Activated gamma-delta T cell (primary cell): ENCODE measurements at regions not wholly inside any gene's neighbourhood (a gene's known extent, or its start where the extent isn't known, plus 50 kb on each side); places are given as distances from the start of the nearest gene placed in this dataset.

Source experiments
- DNase-seq: peaks from one replicate; lab custom pipeline; 2025; lab: John Stamatoyannopoulos, UW

DNA sequence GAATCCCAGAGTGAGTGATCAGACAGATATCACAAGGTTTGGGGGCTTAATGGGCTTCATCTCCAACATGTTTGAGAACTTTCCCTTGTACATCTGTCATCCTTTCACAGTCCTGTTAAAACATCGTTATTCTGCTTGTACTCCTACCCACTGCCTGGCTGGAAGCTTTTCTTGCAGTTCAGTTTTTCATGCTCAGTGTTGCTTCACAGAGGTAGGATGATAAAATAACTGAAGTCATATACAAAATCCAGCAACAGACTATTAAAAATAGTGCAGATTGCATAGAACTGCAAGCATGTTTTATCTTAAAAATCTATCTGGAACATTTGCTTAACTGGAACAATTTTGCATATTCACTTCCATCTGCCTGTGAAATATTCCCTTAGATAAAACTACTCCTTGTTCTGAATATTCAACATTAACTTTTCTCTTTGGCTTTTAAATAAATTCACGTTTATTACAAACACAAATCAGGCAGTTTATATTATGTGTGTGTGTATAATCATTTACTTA lies 579.6 kb upstream of the IGFBP7 start:
- no peak for DNase-seq

DNA sequence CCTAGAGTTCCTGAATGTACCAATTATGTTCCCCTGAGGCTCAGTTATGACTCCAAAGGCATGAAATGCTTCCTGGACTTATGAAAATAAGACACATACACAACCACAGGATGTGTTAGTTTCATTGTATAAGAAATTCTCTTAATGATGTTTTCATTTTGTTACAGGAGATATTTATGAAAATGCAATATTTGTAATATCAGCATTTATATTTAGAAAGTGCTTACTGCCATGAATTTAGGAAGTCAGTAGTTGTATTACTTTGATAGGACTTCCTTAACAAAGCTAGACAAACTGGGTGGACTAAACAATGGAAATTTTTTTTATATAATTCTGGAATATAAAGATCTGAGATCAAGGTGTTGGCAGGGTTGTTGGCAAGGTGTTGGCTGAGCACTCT lies 572.1 kb upstream of the IGFBP7 start:
- no peak for DNase-seq

DNA sequence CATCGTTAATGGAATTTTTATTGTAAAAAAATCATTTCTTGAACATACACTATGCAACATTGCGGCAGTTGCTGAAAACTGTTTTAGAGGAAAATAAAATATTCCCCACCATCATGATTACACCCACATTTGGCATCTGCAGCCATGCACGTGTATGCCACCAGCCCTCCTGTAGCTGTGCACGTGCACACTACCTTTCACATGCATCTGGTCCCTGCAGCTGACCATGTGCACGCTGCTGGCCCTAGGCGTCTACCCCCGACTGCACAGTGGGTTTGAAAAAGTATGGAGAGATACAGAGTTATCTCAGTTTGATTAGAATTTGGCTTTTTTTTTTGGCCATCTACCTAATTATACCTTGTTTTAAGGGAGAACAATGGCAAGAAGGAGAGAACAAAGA lies 569.8 kb upstream of the IGFBP7 start:
- no peak for DNase-seq

DNA sequence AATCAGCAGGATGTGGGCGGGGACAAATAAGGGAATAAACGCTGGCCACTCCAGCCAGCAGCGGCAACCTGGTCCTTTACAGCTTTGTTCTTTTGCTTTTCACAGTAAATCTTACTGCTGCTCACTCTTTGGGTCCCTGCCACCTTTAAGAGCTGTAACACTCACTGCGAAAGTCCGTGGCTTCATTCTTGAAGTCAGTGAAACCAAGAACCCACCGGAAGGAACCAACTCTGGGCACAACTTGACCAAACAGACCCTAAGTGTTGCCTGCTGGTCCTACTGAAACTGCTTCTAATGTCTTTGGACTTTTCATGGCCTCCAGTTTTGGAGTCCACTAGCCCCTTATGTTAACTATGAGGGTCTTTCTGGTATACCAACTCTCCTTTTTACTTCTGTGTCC lies 566.2 kb upstream of the IGFBP7 start:
- no peak for DNase-seq

DNA sequence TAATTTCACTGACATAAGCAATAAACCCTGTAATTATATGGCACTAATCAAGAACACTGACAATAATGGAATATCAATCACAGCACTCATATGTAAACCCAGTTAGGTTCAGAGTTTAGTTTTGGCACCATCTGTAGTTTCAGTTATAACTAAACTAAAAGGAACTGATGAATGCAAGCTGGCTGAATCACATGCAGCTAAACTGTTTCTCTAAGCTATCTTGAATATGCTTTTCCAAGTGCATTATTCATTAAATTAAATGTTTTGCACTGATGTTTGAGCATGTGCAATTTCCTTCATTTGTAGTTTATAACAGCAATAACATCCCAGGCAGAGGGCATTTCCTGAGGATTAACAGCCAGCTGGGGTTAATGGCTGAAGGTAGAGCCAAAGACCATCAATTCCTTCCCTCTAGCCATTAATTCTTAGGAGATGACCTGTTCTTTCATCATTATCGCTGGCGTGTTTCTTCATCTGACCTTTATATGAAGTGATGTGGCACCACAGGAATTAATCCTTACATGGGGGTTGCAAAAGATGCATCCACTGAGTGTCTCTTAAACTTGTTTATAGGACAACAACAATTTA lies 562.8 kb upstream of the IGFBP7 start:
- no peak for DNase-seq

DNA sequence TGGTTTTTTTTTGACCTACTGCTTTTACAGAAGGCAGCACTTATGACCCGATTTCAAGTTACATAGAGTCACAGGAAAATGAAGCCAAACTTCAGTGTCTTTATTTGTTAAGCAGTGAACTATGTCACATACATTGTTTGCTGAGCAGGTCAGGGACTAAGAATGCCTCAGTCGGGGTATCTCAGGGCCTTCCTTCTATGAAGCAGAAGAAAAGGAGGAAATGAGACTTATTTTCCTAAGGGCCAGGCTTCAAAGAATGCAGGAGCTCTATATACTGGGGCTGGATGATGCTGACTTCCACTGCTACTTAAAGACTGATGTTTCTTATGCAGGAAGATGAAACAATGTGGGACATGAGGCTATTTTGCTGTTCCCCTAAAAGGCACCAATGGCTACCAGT lies 558.4 kb upstream of the IGFBP7 start:
- no peak for DNase-seq

DNA sequence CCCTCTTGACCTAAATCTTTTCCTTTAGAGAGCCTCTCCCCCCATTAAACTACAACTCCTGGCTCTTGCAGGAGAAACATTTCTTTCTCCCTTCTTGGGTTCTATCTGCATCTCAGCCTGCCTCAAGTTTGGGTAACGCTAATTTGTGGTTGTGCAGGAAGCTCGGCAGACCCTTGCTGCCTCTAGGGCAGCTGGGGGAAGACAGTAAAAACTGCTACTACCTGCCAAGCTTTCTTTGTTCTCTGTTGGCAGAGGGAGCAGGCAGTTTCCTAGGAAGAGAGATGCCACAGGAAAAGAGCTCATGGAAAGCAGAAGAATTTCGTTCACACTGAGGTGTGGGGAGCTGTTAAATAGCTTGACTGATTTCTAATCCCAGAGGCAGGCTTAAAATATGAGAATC lies 555.6 kb upstream of the IGFBP7 start:
- no peak for DNase-seq

DNA sequence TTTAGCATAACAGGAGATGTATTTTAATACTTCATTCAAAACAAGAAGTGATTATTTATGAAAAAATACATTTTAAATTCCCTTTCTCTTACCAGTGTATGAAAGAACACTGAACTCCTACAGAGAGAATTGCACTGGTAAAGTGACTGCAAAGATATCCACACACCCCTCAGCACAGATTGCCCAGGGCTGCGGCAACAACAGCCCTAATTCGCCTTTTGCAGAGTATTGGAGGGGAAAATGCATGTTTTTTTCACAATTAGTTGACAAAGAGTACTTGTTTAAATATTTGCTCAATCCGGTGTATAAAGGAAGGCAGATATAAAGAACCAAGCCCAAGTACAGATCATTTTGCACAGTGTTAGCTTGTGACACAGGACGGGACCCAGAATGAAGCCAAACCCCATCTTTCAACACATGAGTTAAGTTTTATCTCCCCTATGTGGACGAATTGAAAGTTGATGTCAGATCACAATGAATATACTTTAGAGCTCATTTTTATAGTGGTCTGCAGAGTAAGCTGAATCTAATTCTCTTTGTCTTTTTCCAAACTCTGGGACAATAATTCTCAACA lies 551.4 kb upstream of the IGFBP7 start:
- DNase-seq, result no peak

DNA sequence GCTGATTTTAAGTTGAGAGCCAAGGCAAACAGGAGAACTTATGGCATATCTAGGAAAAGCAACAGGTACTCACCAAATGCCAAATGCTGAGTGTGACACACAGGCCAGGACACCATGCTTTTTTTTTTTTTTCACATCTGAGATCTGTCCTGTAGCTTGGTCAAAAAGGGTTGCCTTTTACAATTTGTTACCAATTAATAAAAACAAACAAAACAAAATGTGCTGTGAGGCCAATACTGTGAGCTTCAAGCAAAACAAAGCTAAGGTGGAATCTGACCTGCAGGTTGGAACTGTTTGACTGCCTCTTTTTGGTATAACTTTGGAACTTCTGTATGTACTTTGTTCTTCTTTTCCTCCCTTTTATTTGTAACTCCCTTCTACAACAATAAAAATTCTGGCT lies 548.5 kb upstream of the IGFBP7 start:
- no peak for DNase-seq

DNA sequence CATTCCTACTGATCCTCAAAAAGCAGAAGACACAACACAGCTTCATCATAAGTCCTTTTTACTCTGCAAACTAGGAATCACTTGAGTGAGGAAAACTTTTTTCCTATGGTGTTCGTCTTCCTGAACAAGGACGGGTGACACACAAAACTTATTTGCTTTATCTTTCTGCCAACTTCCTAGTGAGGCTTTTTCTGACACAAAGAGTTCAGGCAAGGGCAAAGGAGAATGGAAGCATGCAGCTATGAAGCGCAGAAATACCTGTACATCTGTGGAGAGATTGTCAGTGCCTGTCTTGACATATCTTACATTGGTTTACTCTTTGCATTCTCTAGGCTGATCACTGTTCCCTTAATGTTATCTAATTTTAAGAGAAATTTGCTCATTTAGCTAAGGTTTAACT lies 548.0 kb upstream of the IGFBP7 start:
- no peak for DNase-seq

DNA sequence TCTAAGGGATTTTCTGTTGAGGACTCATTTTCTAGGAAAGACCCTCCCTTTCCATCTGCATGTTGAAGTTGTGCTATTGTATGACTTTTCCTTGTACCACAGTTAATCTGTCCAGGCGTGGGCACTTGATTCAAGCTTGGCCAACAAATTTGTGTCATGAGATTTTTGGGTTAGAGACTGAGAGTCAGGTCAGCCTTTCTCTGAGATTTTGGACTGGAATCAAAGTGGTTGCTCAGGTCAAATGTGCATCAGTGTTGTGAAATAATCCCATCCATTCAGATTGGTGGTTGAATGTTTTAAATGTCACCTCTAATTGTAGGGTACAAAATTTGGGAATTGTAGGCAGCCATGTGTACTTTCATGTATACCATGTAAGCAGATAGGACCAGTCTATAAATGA lies 545.2 kb upstream of the IGFBP7 start:
- DNase-seq, result no peak

DNA sequence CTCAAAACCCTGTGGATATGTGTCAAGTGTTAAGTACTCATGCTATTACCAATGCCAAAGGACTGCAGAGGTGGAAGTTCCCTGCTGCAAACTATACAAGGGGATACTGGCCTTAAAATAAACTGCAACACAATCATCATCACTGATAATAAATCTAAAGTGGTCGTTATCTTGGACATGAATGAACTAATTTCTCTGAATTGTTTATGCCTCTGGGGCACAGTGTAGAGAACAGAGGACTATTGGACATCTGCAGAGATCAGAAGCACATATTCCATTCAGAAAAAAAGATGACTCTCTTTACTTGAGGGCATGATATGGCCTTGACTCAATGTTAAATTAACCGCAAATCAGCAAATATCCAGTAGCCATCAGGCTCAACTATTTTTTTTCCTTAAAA lies 542.6 kb upstream of the IGFBP7 start:
- DNase-seq, result no peak

DNA sequence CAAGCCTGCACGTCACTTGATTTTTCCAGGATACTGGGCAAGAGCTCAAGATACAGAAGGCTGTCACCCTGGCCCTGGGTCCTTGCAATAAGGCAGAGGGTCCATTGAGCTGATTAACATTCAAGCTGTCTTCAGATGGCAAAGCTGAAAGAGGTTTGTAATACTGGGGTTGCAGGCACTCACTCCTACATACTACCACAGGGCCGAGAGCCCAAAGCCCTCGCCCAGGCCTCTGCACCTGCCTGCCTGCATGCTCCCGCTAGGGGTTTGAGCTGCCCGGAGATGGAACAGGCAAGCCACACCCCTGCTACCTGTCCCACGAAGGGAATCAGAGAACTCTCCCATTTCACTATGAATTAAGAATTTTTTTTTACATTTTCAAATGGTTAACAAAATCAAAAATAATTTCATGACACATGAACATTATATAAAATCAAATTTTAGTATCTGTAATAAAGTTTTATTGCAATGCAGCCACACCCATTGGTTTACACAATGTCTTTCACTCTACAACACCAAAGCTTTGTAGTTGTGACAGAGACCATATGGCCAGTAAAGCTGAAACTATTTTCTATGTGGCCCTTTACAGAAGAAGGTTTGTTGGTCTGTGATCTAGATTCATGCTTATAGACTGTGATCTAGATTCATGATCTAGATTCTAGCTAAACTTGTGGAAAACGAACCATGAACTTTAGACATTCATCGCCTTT lies 530.4 kb upstream of the IGFBP7 start:
- no peak for DNase-seq

DNA sequence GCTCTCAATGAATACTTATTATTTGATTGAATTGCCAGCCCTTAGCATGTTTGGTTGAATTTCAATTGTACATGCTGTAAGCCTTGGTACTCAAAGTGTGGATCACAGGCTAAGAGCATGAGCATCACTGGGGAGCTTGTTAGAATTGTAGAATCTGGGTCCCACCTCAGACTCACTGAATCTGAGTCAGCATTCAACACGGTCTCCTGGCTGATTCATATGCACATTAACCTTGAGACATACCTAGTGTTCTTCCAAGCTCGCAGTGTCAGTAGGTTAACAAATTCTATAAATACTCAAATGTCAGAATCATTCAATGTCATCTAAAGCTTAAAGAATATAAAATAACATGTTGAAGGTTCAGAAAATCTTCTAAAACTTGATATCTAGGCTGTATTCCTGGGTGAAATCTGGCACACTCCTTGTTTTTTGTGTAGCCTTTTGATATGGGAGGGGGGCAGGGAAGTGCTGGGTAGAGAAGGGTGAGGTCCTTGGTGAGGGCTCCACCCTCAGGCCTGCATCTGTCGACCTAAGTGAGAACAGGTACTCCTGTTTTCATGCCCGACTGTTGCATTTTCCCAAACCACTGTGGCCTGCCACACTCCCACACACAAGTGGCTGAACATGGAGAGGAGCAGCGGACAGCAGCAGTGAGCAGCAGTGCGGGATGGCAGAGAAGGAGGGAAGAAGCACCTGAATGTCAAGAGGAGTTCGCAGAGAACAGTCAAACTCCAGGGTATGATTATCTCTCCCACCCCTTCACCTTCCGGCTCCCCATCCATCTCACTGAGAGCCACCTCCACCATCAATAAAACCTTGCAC lies 529.6 kb upstream of the IGFBP7 start:
- DNase-seq, result no peak

DNA sequence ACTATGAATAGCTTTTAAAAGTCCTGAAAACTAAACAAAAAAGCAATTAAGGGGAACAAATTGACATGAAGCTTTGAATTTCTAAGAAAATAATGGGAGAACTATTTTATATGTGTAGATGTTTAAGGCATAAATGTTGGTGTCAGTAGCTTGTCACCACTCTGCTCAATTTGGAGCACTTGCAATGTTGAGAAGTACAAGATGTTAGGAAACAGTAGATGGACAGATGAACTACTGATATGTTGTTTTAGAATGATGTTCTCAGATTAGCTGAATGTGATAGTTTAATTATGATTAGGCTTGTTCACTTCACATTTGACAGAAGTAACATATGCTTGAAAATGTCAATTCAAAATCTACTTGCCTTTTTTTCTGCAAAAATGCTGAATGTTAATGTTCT lies 525.7 kb upstream of the IGFBP7 start:
- no peak for DNase-seq

DNA sequence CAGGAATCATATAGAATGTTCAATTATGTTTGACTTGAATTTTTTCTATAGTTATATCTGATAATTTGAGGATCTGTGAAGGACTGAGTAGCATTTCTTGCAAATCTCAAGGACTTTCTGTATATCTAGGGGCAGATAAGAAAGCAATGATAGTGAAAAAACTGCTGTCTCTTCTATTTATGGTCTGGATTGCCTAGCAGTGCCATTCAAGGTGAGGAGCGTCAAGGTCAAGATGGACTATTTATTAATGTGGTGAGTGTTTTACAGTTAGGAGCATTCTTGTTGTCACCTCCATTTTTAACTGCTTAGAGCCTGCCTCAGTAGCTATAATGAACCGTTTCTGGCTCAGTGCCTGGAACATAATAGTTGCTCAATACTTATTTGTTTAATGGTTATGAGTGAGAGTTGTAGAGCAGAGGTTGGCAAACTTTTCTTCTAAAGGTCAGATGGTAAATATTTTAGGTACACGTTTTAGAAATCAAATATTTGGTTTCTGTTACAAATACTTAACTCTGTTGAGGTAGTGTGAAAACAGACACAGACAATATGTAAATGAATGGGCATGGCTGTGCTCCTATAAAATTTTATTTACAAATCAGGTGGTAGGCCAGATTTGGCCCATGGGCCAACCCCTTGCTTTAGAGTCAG lies 523.2 kb upstream of the IGFBP7 start:
- DNase-seq, result no peak

DNA sequence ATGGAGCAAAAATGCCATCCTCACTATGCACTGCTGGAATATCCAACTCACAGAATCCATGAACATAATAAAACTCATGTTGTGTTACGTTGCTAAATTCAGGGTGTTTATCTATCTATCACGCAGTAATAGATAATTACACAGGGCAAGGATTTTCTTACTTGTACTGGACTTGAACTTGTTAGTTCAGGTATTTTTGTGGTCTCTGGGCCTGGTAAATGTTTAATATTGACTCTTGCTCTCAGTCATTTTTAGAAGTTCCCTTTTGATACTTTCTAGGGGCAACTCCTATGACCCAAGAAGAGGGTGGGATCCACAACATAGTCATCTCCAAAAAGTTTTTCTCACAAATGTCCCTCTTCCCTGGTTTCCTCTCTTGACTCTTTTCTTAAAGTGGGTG lies 522.4 kb upstream of the IGFBP7 start:
- DNase-seq, result no peak

DNA sequence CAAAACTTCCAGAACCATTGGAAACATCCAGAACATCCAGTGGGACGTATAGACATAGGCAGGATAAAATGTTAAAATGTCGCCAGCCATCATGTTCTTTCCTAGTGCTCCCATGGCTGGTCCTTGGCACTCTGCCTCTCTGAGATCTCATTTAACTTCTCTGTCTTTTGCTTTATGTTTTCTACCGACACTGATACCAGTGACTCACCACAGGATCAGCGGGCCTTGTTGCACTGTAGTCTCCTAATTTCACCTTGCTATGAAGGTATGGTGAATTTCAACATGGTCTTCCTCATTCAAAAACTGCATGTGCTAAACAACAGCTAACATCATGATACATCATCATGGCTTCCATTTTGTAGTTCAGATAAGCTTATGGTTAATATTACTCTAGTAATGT lies 521.0 kb upstream of the IGFBP7 start:
- DNase-seq, result no peak

DNA sequence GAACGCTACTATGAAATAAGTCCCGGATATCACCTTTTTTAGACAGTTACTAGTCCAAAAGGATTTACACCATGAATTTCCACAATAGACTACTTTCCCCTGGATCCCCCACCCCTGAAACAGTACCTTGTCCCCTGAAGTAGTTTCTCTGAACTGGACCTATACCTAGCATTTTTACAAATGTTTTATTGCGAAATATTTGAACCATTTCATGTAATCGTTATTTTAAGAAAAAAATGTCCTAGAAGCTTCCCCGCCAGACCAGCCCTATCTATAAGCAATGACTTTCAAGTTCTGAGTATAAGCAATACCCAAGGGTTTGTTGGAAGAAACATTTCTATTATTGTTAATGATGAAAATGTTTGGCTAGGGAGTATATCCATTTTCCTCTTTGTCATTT lies 517.8 kb upstream of the IGFBP7 start:
- no peak for DNase-seq

DNA sequence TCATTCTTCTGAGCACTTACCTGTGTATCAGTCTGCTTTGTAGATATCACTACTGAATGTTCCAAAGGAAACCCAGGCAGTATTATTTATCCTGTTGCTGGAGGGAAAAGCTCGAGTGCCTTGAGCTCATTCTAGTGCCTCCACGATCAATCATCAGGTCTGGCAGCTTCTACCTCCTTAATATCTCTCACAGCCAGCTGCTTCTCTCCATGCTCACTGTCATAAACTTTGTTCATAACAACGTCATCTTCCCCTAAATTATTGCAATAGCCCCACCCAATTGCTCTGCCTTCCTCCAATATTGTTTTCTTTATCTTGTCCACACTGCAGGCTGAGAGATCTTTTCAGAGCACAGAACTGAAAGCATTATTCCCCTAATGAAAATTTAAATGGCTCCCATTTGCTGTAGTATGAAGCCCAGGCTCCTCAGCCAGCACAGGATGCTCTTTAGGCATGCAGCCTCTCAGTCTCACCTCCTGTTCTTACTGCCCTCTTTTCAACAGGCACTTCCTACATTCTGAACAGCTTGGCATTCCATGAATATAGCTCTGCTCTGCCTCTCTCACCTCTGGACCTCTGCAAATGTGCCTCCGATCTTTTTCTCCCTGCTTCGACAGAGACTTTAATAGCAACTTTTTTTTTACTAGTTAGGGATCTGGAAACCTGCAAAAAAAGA lies 504.2 kb upstream of the IGFBP7 start:
- no peak for DNase-seq

DNA sequence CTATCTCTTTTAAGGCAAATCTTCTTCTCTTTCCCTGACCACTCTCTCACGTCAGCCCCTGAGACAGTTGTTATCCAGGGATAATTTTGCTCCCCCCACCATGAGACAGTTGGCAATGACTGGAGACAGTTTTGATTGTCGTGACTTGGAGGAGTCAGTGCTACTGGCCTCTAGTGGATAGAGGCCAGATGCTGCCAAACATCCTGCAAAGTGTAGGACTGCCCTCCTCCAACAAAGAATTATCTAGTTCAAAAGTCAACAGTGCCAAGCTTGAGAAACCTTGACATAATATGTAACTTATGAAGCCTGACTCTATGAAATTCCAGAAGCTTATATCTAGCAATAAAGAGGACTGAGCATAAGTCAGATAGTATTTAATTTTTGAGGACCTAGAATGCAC lies 502.1 kb upstream of the IGFBP7 start:
- no peak for DNase-seq
